Activated CD8-positive, alpha-beta memory T cell treated with anti-CD3 and anti-CD28 coated beads, Interleukin-2, amount 50 U/mL, for 1 hour (primary cell): ENCODE measurements at regions not wholly inside any gene's neighbourhood (a gene's known extent, or its start where the extent isn't known, plus 50 kb on each side); places are given as distances from the start of the nearest gene placed in this dataset.
"Not testable (repeated sequence)": the region's sequence is repeated elsewhere in the genome, so short reads cannot be mapped to it uniquely, and the experiment has no call there.

Source experiments
- DNase-seq: peaks from one replicate; pipeline ENCODE4 v3.0.0-alpha.2; 2020; ENCODE audit errors: extremely low read depth

- DNase-seq, result not testable (repeated sequence)
These were observed 112.1 kb upstream of the DUSP22 start for GRCh38 chr6:180091-180694.

GRCh38 chr6:181049-181654 lies 111.1 kb upstream of the DUSP22 start:
- no peak for DNase-seq

GRCh38 chr6:183668-184067 lies 108.6 kb upstream of the DUSP22 start:
- DNase-seq, result no peak

DNA sequence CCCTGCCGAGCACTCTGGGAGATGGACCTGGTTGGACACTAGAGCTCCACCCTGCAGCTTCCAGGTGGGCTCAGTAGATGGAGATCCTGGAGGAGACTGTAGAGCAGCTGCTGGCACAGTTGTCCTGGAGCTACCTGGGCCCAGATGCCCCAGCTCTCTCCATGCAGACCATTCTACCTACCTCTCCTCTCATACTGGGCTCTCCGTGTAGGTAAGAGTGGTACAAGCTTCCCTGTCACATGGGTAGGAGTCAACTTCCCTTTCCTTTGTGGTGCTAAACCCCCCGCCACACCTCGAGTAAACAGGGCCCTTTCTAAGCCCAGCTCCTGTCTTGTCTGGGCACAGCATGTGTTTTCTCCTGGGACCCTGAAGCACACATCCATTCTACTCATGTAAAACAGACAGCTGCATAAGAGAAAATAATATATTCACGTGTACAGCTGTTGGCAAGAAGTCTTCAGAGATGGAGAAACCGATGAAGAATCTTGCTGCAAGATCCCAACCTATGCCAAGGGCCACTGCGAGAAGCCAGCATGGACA lies 108.1 kb upstream of the DUSP22 start:
- no peak for DNase-seq

DNA sequence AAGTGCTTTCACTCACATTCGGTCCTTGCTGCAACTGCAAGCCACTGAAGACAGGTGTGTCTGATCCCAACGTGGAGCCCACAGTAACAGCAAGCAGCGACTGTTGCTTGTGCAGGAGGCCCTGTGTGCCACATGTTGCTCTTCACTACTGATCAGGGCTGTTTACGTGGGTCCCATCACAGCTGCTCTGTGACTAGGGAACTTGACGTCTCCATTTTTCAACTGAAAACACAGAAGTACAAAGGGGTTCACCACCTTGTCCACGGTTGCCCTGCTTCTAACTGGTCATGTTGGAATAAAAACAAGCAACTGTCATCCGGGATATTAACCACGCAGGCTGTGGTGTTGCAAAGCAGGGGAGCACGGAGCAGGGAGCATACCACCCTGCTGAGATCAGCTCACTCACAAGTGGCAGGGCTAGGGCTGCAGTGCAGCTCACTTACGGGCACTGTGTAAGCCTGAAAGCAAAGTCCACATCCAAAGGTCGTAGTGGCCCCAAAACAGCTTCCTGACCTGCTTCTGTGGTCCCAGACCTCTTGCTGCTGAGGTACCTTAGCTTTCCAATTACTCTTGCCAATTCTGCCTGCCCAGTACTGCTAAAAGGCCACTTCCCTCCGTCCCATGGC lies 105.8 kb upstream of the DUSP22 start:
- no peak for DNase-seq

- DNase-seq, result no peak
These were observed 105.0 kb upstream of the DUSP22 start for GRCh38 chr6:187210-187861.

DNA sequence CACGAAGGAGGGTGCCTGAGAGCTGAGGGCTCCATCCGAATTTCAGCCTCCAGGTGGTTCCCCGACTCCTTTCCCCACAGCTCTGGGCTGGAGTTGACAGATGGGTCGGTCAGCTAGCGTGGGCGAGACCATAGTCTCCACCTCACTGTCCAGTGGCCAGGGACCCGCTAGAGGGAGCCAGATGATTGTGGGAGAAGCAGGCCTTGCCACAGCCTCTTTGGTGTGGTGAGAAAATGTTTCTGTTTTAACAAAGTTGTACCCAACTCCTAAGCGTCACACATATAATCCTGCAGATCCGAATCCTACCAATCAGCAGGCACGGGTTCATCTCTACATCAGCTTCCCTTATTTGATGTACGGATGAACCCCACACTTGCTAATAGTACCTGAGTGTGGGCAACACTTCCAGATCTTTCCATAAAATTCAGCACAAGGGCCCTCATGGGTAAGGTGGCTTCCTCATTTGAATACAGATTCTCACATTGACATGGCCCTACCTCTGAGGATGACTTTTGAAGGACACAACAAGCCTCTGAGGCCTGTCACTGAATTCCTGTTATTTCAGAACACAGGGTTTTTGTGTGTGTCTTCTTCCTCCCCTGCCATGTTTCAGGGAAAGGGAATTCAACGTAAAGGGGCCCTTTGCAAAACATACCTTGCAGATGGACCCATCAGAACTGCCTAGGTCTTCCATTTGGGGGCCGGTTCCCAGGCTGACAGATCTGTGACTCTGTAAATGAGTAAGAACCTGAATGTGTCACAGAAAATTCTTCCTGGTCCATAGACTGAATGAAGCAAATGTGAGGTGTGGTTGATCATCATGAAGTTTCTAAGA lies 103.2 kb upstream of the DUSP22 start:
- peak; percentile 45 for DNase-seq

- no peak for DNase-seq
These were observed 102.6 kb upstream of the DUSP22 start for GRCh38 chr6:189676-190075.

GRCh38 chr6:190596-191395 lies 101.5 kb upstream of the DUSP22 start:
- no peak for DNase-seq

GRCh38 chr6:191487-192312 lies 100.6 kb upstream of the DUSP22 start:
- DNase-seq, result no peak

DNA sequence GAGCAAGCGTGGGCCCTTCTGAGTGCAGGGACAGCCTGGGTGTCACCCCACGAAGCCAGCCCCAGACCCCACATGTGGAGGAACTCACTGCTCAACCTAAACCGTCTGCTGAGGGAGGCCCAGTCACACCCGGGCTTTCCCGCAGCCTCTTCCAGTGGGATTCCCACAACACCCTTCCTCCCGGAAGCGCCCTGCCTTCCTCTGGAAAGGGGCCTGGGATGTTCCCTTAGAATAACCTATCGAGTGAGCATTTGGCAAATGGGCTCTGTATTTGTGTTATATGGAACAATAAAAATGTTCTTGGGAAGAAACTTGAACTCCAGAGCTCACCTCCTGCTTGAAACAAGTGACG lies 100.0 kb upstream of the DUSP22 start:
- no peak for DNase-seq

- no peak for DNase-seq
These were observed 99.1 kb upstream of the DUSP22 start for GRCh38 chr6:193180-193579.

GRCh38 chr6:193773-194310 lies 98.4 kb upstream of the DUSP22 start:
- DNase-seq, result no peak

- peak; percentile 40 for DNase-seq
These were observed 96.4 kb upstream of the DUSP22 start for GRCh38 chr6:195861-196360.

GRCh38 chr6:196543-196942 lies 95.7 kb upstream of the DUSP22 start:
- no peak for DNase-seq

- no peak for DNase-seq
These were observed 88.6 kb upstream of the DUSP22 start for GRCh38 chr6:203661-204060.

GRCh38 chr6:206264-206663 lies 86.0 kb upstream of the DUSP22 start:
- no peak for DNase-seq

GRCh38 chr6:208364-208763 lies 83.9 kb upstream of the DUSP22 start:
- no peak for DNase-seq

DNA sequence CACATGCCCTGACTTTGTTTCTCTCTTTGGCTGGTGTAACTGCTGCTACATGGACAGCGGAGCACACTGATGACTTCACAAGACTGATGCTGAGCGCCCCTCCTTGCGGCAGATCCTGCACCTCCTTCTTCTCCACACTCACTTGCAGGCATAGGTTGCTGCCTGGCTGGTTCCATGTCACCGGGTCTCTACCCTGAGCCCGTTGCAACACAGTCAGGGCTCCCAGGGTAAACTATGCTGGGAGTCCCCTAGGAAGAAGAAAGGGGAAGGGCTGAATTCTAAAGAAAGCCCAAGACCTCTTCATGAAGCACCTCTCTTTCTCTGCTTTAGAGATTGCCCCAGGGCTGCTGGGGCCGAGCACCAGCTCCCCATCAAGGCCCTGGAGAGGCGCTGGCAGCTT lies 83.3 kb upstream of the DUSP22 start:
- DNase-seq, result no peak
